Naive thymus-derived CD4-positive, alpha-beta T cell (primary cell): ENCODE measurements at regions not wholly inside any gene's neighbourhood (a gene's known extent, or its start where the extent isn't known, plus 50 kb on each side); places are given as distances from the start of the nearest gene placed in this dataset.

Experiments
- ATAC-seq: fragments of 150-1000 bp; cut with Tn5 transposase; 2 replicates; pipeline ENCODE4 v1.10.0; 2021; ENCODE audit warnings: mild to moderate bottlenecking, moderate library complexity
- CTCF ChIA-PET: fragments of 350-600 bp; sonication (Branson Sonifier 250); formaldehyde crosslinking; loops from one replicate; lab custom pipeline; 2021; ENCODE audit warnings: antibody characterized with exemption; lab: Charles Lee
- POLR2A ChIA-PET: fragments of 350-600 bp; sonication (Branson Sonifier 250); formaldehyde crosslinking; loops from one replicate; lab custom pipeline; 2021; ENCODE audit warnings: antibody characterized with exemption, inconsistent platforms; lab: Charles Lee
- DNase-seq, 9 donors: peaks; one replicate each; pipeline versions ENCODE4 v3.0.0 to v3.0.0-alpha.2; 2020 to 2022; ENCODE audit warnings: mixed read lengths in 1 of 9
- H3K27ac ChIP-seq: one replicate; pipeline ENCODE4 v1.7.0; 2013; ENCODE audit warnings: mild to moderate bottlenecking, low read depth, low read length, moderate library complexity
- H3K27me3 ChIP-seq, 2 donors: one replicate each; pipeline ENCODE4 v1.7.0; 2013; ENCODE audit warnings: low read length in 2 of 2, mild to moderate bottlenecking in 2 of 2, moderate library complexity in 2 of 2; ENCODE audit not compliant: control insufficient read depth in 2 of 2, insufficient read depth in 2 of 2
- H3K36me3 ChIP-seq, 3 experiments: 1 replicate in 2 of 3; 2 replicates in 1 of 3; pipeline ENCODE4 v1.7.0; 2013; ENCODE audit warnings: low read length in 3 of 3, mild to moderate bottlenecking in 3 of 3, moderate library complexity in 1 of 3; ENCODE audit not compliant: insufficient read depth in 3 of 3, control insufficient read depth in 2 of 3
- H3K4me1 ChIP-seq, 2 donors: one replicate each; pipeline ENCODE4 v1.7.0; 2013; ENCODE audit warnings: low read length in 2 of 2, mild to moderate bottlenecking in 2 of 2, moderate library complexity in 1 of 2; ENCODE audit not compliant: control insufficient read depth in 2 of 2, insufficient read depth in 2 of 2
- H3K4me3 ChIP-seq: 2 replicates; pipeline ENCODE4 v1.7.0; 2013; ENCODE audit warnings: mild to moderate bottlenecking, low read length
- H3K9me3 ChIP-seq, 3 experiments: 1 replicate in 2 of 3; 2 replicates in 1 of 3; pipeline ENCODE4 v1.7.0; 2013; ENCODE audit warnings: low read length in 3 of 3; ENCODE audit not compliant: control insufficient read depth in 2 of 3
- H3K27ac Mint-ChIP-seq, 9 donors: one replicate each; pipeline ENCODE4 v1.8.0; 2020 to 2022; ENCODE audit warnings: mixed read lengths in 9 of 9, mild to moderate bottlenecking in 8 of 9, moderate library complexity in 5 of 9, inconsistent platforms in 2 of 9
- H3K27me3 Mint-ChIP-seq, 5 donors: one replicate each; pipeline ENCODE4 v1.8.0; 2021 to 2022; ENCODE audit warnings: mixed read lengths in 5 of 5, mild to moderate bottlenecking in 1 of 5
- H3K36me3 Mint-ChIP-seq, 5 donors: one replicate each; pipeline ENCODE4 v1.8.0; 2020 to 2022; ENCODE audit warnings: mixed read lengths in 5 of 5, mild to moderate bottlenecking in 3 of 5, inconsistent platforms in 1 of 5
- H3K4me1 Mint-ChIP-seq, 7 donors: one replicate each; pipeline ENCODE4 v1.8.0; 2020 to 2022; ENCODE audit warnings: mixed read lengths in 7 of 7, mild to moderate bottlenecking in 3 of 7, inconsistent platforms in 1 of 7
- H3K4me3 Mint-ChIP-seq, 10 donors: one replicate each; pipeline ENCODE4 v1.8.0; 2020 to 2022; ENCODE audit warnings: mild to moderate bottlenecking in 10 of 10, mixed read lengths in 10 of 10, moderate library complexity in 6 of 10, inconsistent platforms in 2 of 10
- H3K9me3 Mint-ChIP-seq, 11 donors: one replicate each; pipeline ENCODE4 v1.8.0; 2020 to 2022; ENCODE audit warnings: mixed read lengths in 11 of 11, mild to moderate bottlenecking in 4 of 11, inconsistent platforms in 1 of 11, moderate library complexity in 1 of 11
- intact Hi-C, 2 donors: fragments of 100-400 bp; cut with micrococcal nuclease; formaldehyde crosslinking; loops; one replicate each; pipeline ENCODE4 v1.15.1; 2023

DNA sequence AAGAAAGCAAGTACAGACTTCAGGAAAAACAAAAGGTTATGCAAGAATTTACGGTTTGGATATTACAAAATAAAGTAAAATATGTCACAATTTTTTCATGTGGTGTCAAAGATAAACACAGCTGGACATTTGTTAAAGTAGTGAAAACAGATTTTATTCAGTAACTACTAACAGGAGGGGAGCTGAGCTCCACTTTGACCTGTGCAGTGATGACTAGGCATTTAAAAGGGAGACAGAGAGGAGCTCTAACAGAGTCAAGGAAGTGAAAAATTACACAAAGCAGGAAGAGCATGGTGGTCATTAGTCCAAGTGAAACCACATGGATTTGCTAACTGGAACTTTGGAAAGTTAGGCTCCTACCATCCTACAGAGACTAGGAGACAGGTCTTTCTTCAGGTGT lies 263.6 kb upstream of the PCSK5 start:
- Histone ChIP-seq H3K4me1 (no peaks in the 10 kb centered on the region), H3K9me3 (no peaks in the 10 kb centered on the region), H3K36me3 (no peaks in the 10 kb centered on the region), H3K4me3 (no peak overlapping the region), H3K27ac (no peak overlapping the region), H3K27me3 (no peaks in the 10 kb centered on the region)
- DNase-seq: no peak
- POLR2A ChIA-PET: no interaction called here
- Mint-ChIP-seq H3K9me3 (peaks cover 0 to 10% (median 0%) of the 10 kb centered on the region in 11 donors), H3K27ac (no peak overlapping the region), H3K4me1 (no peaks in the 10 kb centered on the region), H3K4me3 (no peak overlapping the region), H3K27me3 (peaks cover 0 to 51% (median 24%) of the 10 kb centered on the region in 5 donors), H3K36me3 (no peaks in the 10 kb centered on the region)
- intact Hi-C loops: no loop called here
- CTCF ChIA-PET: no interaction called here
- no peak for ATAC-seq

DNA sequence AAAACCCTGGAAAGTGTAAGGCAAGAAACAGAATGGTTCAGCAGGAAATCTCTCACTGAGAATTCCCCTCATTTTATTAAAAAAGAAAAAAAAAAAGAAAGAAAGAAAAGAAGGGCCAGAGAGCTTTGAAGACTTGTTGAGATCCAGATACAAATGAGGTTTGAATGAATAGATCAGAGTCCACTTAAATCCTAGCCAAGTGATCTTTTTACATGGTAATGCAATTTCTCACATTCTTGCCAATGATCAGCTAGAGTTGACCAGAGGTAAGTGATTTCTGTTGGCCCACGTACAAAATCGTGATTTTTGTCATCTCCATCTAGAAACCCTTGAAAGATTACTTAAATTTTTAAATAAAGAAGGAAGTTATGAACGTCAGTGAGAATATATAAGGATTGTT lies 261.5 kb upstream of the PCSK5 start:
- H3K4me3 ChIP-seq: no peak overlapping the region
- CTCF ChIA-PET: no interaction called here
- POLR2A ChIA-PET: no interaction called here
- Mint-ChIP-seq H3K27me3 (peaks cover 0 to 32% (median 4%) of the 10 kb centered on the region in 5 donors), H3K36me3 (no peaks in the 10 kb centered on the region), H3K9me3 (no peaks in the 10 kb centered on the region), H3K27ac (no peak overlapping the region), H3K4me1 (no peaks in the 10 kb centered on the region), H3K4me3 (no peak overlapping the region)
- DNase-seq: no peak
- no peak overlapping the region for H3K27ac ChIP-seq
- ATAC-seq: no peak
- H3K27me3 ChIP-seq: no peaks in the 10 kb centered on the region
- intact Hi-C loops: no loop called here
- no peaks in the 10 kb centered on the region for H3K36me3 ChIP-seq
- no peaks in the 10 kb centered on the region for H3K9me3 ChIP-seq
- H3K4me1 ChIP-seq: no peaks in the 10 kb centered on the region

DNA sequence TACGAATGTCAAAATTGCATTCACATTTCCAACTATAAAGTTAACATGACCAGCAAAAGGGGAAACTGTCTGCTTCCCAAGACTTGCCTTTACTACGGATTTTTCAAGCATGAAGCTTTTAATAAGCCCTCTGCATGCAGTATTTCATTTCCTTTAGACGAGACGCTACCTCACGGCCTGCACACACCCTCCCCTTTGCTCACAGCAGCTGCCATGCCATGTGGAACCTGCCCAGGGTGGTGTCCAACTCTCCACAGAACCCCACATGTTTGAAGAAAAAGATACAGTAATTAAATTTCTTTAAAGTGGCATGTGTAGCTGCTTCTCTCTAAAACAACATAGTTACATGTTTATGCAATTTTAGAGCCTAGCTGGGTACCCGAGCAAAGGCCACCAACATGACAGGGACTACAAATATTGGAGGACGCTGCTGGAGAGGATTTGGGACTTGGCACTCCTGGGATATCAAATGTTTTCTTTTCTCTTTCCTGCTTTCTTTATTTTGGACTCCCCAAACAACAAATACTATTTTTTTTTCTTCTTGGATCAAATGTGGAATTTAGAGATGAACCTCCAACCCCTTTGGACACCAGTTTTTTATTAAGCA lies 256.9 kb upstream of the PCSK5 start:
- CTCF ChIA-PET: no interaction called here
- POLR2A ChIA-PET: no interaction called here
- no peaks in the 10 kb centered on the region for H3K27me3 ChIP-seq
- Mint-ChIP-seq H3K36me3 (no peaks in the 10 kb centered on the region), H3K27ac (no peak overlapping the region), H3K9me3 (no peaks in the 10 kb centered on the region), H3K27me3 (peaks cover 0 to 17% (median 2%) of the 10 kb centered on the region in 5 donors), H3K4me3 (no peak overlapping the region), H3K4me1 (no peaks in the 10 kb centered on the region)
- H3K27ac ChIP-seq: no peak overlapping the region
- ATAC-seq (no peak), DNase-seq (no peak)
- intact Hi-C loops: no loop called here
- no peaks in the 10 kb centered on the region for H3K4me1 ChIP-seq
- no peaks in the 10 kb centered on the region for H3K9me3 ChIP-seq
- H3K36me3 ChIP-seq: no peaks in the 10 kb centered on the region
- no peak overlapping the region for H3K4me3 ChIP-seq

DNA sequence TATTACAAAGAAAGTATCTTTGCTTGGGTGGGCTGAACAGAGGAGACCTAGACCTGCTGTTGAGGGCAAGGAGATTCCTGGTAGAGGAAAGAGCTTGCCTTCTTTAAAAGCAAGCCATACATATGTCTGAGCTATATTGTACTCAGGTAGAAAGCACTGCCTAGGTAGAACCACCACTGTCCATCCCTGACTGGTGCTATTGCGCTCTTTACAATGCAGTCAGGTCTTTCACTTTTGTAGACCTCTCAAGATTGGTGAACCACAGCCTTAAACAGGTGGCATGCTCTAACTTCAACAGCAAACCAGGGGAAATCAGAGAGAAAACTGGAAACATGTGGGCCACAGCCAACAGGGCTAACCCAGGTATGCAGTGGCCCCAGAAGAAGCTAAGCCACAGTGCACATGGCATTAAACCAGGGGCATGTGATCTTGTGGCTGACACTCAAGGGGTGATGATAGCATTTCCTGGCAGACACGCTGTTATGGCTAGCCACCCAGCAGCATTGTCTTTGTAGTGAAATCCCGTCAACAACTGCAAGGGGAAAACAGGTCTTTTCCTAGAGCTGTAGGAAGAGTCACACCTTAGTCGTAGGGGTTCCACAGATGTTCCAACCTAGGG lies 253.9 kb upstream of the PCSK5 start:
- CTCF ChIA-PET: no interaction called here
- POLR2A ChIA-PET: interaction anchor here (0.5 kb wide), 1 partner anchor 263 kb away, joined by 3 read pairs; no protein-coding TSS in a partner anchor
- no peak for DNase-seq
- H3K27me3 ChIP-seq: no peaks in the 10 kb centered on the region
- no peak overlapping the region for H3K4me3 ChIP-seq
- ATAC-seq: peak; percentile 41
- peaks cover 0 to 13% (median 0%) of the 10 kb centered on the region in 5 donors for H3K27me3 Mint-ChIP-seq
- H3K9me3 Mint-ChIP-seq: no peaks in the 10 kb centered on the region
- H3K27ac ChIP-seq: no peak overlapping the region
- no peaks in the 10 kb centered on the region for H3K4me1 ChIP-seq
- no peaks in the 10 kb centered on the region for H3K4me1 Mint-ChIP-seq
- H3K36me3 Mint-ChIP-seq: no peaks in the 10 kb centered on the region
- intact Hi-C loops: no loop called here
- no peaks in the 10 kb centered on the region for H3K36me3 ChIP-seq
- H3K9me3 ChIP-seq: no peaks in the 10 kb centered on the region
- no peak overlapping the region for H3K27ac Mint-ChIP-seq
- H3K4me3 Mint-ChIP-seq: no peak overlapping the region

DNA sequence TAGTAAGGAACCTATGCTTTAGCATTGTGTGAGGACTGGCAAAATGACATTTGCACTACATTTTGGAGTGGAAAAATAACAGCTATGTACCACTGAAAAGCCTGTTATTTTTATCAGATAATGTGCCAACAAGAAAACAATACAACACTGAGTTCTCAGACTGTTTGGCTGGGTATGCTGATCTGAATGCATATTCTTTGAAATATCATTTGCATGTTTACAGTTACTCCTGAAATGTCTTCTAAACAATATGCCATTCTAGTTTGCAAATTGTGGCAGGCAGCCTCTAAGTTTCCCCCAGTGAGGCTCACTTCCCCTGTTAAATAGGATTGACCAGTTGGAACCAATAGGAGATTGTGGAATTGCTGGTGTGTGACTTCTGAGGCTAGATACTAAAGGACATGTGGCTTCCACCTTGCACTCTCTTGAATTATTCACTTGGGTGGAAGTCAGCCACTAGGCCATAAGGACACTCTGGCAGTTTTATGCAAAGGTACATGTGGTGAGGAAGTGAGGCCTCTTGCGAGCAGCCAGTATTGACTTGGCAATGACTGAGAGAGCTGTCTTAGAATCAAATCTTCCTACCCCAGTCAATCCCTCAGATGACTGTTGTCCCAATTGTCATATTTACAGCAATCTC lies 250.4 kb upstream of the PCSK5 start:
- ChIA-PET POLR2A (no interaction called here), CTCF (no interaction called here)
- Mint-ChIP-seq H3K36me3 (no peaks in the 10 kb centered on the region), H3K4me1 (no peaks in the 10 kb centered on the region), H3K9me3 (no peaks in the 10 kb centered on the region), H3K4me3 (no peak overlapping the region), H3K27me3 (peaks cover 0 to 17% (median 0%) of the 10 kb centered on the region in 5 donors), H3K27ac (no peak overlapping the region)
- DNase-seq: no peak
- Histone ChIP-seq H3K27me3 (no peaks in the 10 kb centered on the region), H3K27ac (no peak overlapping the region), H3K4me3 (no peak overlapping the region), H3K36me3 (no peaks in the 10 kb centered on the region), H3K4me1 (no peaks in the 10 kb centered on the region), H3K9me3 (no peaks in the 10 kb centered on the region)
- intact Hi-C loops: no loop called here
- no peak for ATAC-seq

DNA sequence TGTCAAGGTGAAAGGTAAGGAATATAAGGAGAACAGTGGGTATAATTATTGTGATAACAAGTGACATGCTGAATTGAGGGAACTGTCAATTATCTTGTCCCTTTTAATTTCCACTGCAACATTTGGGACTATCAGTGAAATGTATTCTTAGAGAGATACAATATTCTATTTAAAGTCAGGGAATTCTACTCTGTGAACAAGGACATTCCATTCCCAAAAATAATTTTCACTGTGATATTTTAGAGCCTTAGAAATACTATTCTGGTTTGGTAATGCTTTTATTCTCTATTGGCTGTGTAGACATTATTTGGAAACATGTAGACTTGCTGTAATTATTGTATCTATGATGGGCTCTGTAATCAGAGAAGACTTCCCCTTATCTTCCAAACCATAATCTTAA lies 248.0 kb upstream of the PCSK5 start:
- Mint-ChIP-seq H3K4me1 (no peaks in the 10 kb centered on the region), H3K36me3 (no peaks in the 10 kb centered on the region), H3K4me3 (no peak overlapping the region), H3K27ac (no peak overlapping the region), H3K27me3 (peaks cover 0 to 16% (median 0%) of the 10 kb centered on the region in 5 donors), H3K9me3 (no peaks in the 10 kb centered on the region)
- no peak for DNase-seq
- no peaks in the 10 kb centered on the region for H3K27me3 ChIP-seq
- no peak overlapping the region for H3K27ac ChIP-seq
- no peaks in the 10 kb centered on the region for H3K36me3 ChIP-seq
- no peak overlapping the region for H3K4me3 ChIP-seq
- H3K9me3 ChIP-seq: no peaks in the 10 kb centered on the region
- intact Hi-C loops: no loop called here
- H3K4me1 ChIP-seq: no peaks in the 10 kb centered on the region
- ATAC-seq: no peak
- CTCF ChIA-PET: no interaction called here
- POLR2A ChIA-PET: no interaction called here

DNA sequence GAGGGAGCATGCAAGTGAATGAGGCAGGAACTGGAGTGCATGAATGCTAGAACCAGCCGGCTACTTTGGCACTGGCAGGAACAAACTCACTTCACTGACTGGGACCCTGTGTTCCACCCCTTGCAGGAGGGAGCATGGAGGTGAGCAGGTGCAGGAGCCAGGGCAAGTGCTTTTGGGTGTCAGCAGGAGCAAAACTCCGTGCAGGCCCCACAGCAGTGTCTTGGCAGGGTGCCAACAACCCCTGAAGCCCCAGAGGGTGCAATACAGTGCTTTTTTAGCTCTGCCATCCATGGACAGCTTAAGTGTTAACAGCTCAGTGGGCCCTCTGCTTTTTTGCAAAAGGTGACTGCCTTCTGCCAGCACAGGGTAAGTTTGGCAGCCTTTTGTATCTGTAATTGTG lies 245.8 kb upstream of the PCSK5 start:
- Mint-ChIP-seq H3K4me1 (no peaks in the 10 kb centered on the region), H3K36me3 (no peaks in the 10 kb centered on the region), H3K4me3 (no peak overlapping the region), H3K27me3 (peaks cover 0 to 17% (median 2%) of the 10 kb centered on the region in 5 donors), H3K27ac (no peak overlapping the region), H3K9me3 (no peaks in the 10 kb centered on the region)
- ATAC-seq (no peak), DNase-seq (no peak)
- no peaks in the 10 kb centered on the region for H3K36me3 ChIP-seq
- no peaks in the 10 kb centered on the region for H3K9me3 ChIP-seq
- POLR2A ChIA-PET: no interaction called here
- no peak overlapping the region for H3K27ac ChIP-seq
- H3K4me3 ChIP-seq: no peak overlapping the region
- no peaks in the 10 kb centered on the region for H3K27me3 ChIP-seq
- CTCF ChIA-PET: no interaction called here
- no peaks in the 10 kb centered on the region for H3K4me1 ChIP-seq
- intact Hi-C loops: no loop called here
